HG03460 (cell line): ENCODE measurements at regions not wholly inside any gene's neighbourhood (a gene's known extent, or its start where the extent isn't known, plus 50 kb on each side); places are given as distances from the start of the nearest gene placed in this dataset.
"Not testable (repeated sequence)": the region's sequence is repeated elsewhere in the genome, so short reads cannot be mapped to it uniquely, and the experiment has no call there.

Source experiments
- ATAC-seq: cut with Tn5 transposase; IDR thresholded peaks from one replicate; pipeline ENCODE4 v1.9.1; 2021; ENCODE audit not compliant: unreplicated experiment

DNA sequence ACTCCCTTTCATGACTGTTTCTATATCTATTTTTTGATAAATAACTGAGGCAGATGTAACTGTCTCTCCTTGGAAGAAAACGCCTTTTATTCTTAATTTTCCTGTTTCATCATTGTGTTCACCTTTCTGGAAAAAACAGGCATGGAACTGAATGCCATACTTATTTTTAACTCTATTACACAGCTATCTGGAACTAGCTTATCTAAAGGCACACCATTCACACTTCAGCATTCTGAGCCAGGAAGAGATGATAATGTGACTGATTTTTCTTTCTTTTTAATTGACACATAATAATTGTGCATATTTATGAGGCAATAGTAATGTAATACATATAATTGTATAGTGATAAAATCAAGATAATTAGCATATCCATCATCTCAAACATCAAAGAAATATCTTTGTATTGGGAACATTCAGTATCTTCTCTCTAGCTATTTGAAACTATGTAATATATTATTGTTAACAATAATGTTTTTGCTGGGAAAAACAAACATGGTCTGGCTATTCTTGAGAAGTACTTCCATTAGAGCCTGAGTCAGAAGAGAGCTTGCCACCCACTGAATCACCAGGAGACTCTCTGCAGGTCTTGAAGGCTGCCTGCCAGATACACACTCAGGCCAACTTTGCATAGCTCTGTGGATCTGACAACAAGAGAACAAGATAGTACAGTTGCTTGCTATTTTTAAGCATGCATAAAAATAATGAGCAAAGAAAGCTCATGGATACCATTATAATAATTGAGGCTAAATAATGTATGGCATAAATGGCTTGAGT lies 501.0 kb upstream of the EDIL3 start:
- no peak for ATAC-seq

- no peak for ATAC-seq
These were observed 497.1 kb upstream of the EDIL3 start for GRCh38 chr5:84881737-84882136.

- no peak for ATAC-seq
These were observed 489.5 kb upstream of the EDIL3 start for GRCh38 chr5:84874196-84874595.

- ATAC-seq: no peak
These were observed 488.1 kb upstream of the EDIL3 start for GRCh38 chr5:84872768-84873167.

GRCh38 chr5:84870369-84870768 lies 485.7 kb upstream of the EDIL3 start:
- no peak for ATAC-seq

DNA sequence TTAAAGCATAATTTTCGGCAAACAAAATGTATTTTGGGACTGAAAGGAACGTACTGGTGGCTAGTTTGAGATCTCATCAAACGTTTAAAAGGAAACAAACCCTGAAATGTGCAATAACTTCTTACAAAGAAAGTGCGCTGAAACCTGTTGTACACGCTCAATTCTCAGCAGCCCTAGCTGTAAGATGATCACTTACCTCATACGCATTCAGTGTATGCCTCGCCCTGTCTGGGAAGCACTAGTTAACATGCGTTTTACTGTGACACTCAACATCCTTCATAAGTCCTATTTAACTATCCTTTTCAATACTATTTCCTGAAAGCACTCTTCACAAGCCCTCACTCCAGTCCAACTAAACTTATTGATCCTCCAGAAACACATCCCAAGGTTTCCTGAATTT lies 485.0 kb upstream of the EDIL3 start:
- no peak for ATAC-seq

- not testable (repeated sequence) for ATAC-seq
These were observed 479.3 kb upstream of the EDIL3 start for GRCh38 chr5:84863936-84864335.

- ATAC-seq: no peak
These were observed 478.3 kb upstream of the EDIL3 start for GRCh38 chr5:84863020-84863419.

DNA sequence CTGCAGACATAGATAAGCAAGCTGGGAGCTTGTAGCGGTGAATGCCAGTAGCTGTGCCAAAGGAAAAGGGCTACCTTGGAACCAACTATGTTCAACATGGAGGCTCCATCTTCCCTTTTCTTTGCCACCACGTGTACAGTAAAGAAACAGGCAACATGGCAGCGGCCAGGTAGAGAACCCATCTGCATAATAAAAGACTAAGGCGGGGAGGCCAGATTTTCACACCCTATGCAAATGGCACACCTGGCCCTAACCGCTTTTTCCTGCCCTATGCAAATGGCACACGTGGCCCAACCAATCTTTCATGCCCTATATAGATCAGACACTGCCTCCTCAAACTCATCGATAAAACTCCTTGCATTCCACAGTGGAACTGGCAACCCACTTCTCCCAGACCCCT lies 477.5 kb upstream of the EDIL3 start:
- ATAC-seq: no peak

- no peak for ATAC-seq
These were observed 476.6 kb upstream of the EDIL3 start for GRCh38 chr5:84861306-84861705.

DNA sequence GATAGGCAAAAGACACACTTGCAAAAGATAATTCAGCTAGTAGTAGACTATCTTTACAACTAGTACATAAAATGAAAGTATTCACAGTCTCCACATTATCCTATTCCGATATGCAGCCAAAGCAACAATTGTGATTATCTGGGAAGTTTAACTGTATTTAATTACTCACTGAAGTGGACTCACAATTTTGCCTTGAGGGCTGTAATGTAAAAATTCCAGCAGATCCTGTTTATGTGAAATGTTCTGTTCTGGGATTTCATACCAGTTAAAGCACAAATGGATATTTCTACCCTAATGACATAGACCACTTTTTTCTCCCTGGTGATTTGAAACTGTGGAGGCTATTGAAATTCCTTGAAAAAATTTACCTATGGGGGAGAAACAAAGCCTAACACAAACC lies 474.4 kb upstream of the EDIL3 start:
- ATAC-seq: no peak

DNA sequence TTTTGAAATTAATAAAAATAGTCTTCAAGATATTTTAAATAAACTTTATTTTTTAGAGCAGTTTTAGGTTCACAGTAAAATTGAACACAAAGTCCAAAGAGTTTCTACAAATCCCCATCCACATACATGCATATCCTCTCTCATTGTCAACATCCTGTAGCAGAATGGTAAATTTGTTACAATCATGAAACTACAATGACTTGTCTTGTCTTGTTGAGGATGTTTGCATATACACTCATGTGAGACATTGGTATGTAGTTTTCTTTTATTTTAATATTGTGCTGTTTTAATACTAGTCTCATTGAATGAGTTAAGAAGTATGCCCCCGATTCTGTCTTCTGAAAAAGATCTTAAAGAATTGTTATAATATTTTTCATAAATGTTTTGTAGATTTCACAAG lies 447.0 kb upstream of the EDIL3 start:
- ATAC-seq: no peak

DNA sequence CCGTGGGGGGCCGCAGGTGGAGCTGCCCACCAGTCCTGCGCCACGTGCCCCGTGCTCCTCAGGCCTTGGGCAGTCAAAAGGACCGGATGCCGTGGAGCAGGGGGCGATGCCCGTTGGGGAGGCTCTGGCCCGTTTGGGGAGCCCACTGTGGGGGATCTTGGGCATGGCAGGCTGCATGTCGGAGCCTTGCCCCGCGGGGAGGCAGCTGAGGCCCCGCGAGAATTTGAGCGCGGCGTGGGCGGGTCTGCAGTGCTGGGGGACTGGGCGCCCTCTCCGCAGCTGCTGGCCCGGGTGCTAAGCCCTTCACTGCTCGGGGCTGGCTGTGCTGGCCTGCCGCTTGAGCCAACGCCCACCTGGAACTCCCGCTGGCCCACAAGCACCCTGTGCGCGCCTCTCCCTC lies 445.6 kb upstream of the EDIL3 start:
- no peak for ATAC-seq

GRCh38 chr5:84825606-84826005 lies 440.9 kb upstream of the EDIL3 start:
- no peak for ATAC-seq

- ATAC-seq: no peak
These were observed 437.2 kb upstream of the EDIL3 start for GRCh38 chr5:84821924-84822323.

DNA sequence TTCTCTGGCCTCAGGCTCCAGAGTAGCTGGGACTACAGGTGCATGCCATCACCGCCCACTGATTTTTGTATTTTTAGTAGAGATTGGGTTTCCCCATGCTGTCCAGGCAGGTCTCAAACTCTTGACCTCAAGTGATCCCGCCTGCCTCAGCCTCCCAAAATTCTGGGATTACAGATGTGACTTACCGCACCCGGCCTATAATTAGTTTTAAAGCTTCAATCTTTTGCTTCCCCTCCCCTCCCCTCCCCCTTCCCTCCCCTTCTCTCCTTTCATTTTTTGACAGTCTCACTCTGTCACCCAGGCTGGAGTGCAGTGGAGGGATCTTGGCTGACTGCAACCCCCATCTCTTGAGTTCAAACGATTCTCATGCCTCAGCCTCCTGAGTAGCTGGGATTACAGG lies 433.3 kb upstream of the EDIL3 start:
- ATAC-seq: no peak

- no peak for ATAC-seq
These were observed 432.3 kb upstream of the EDIL3 start for GRCh38 chr5:84816746-84817547.

DNA sequence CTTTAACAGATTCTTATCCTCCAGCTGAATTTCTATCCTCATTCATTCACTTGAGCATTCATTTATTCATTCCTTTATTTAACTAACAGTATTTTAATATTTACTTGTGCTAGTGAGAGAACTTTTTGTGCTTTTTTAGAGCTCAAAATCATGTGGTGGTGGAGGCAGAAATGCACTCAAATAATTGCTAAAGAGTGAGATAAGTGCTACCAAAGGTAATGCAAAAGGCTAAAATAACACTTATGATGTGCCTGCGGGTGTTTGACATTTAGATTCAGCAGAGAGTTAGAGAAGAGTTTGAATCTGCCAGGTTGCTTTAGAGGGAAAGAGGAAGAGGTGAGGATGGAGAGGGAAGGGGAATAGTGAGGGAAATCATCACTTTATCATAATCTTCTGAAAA lies 431.5 kb upstream of the EDIL3 start:
- no peak for ATAC-seq

GRCh38 chr5:84805473-84805872 lies 420.8 kb upstream of the EDIL3 start:
- ATAC-seq: no peak

GRCh38 chr5:84796399-84796798 lies 411.7 kb upstream of the EDIL3 start:
- ATAC-seq: no peak

DNA sequence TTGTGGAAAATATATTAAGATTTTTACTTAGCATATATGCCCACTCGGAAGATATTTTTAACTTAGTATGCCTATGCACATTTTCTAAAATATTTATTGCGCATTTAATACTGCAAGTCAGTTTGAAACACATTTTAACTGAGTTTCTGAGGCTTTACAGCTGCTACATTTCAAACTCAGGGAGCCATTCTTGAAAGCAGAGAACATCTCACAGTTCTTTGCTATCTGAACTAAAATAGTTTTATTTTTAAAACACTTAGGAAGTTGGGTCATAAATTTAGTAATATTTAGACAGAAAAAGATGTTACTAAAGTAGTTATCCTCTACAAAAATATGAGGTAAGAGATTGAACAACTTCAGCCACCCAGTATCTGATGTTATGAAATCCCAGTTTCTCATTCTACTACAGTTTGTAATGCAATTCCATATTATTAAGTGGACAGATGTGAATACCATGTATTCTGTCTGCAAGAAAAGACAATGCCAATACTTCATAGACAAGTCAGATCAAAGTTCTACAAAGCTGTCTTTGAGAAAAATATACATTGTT lies 409.9 kb upstream of the EDIL3 start:
- no peak for ATAC-seq

GRCh38 chr5:84791730-84792129 lies 407.1 kb upstream of the EDIL3 start:
- no peak for ATAC-seq
